Neural progenitor cell (in vitro differentiated cells): ENCODE measurements at regions not wholly inside any gene's neighbourhood (a gene's known extent, or its start where the extent isn't known, plus 50 kb on each side); places are given as distances from the start of the nearest gene placed in this dataset.
A peak's percentile ranks its signal among the peaks of the same experiment; 100 is the strongest.

ENCODE experiments used
- DNase-seq: peaks from one replicate; pipeline ENCODE4 v3.0.0-alpha.2; 2016; ENCODE audit warnings: low spot score
- H2AFZ ChIP-seq: fragments of 200-600 bp; sonication (generic); replicated peaks from 2 replicates; pipeline ENCODE4 v1.6.1; 2016; ENCODE audit warnings: antibody characterized with exemption
- H3F3A ChIP-seq: fragments of 200-600 bp; sonication (generic); 2 replicates; pipeline ENCODE4 v1.6.1; 2016; ENCODE audit warnings: antibody characterized with exemption, low read depth
- H3K27ac ChIP-seq: fragments of 200-600 bp; sonication (generic); 2 replicates; pipeline ENCODE4 v1.5.1; 2016; ENCODE audit warnings: mild to moderate bottlenecking
- H3K27me3 ChIP-seq: fragments of 200-600 bp; sonication (generic); 2 replicates; pipeline ENCODE4 v1.6.1; 2016; ENCODE audit warnings: mild to moderate bottlenecking, moderate library complexity
- H3K36me3 ChIP-seq: fragments of 200-600 bp; sonication (generic); 2 replicates; pipeline ENCODE4 v1.5.1; 2016
- H3K4me1 ChIP-seq: fragments of 200-600 bp; sonication (generic); 2 replicates; pipeline ENCODE4 v1.6.1; 2016; ENCODE audit warnings: mixed run types
- H3K4me2 ChIP-seq: fragments of 200-600 bp; sonication (generic); 2 replicates; pipeline ENCODE4 v1.6.1; 2016
- H3K4me3 ChIP-seq: fragments of 200-600 bp; sonication (generic); 2 replicates; pipeline ENCODE4 v1.5.1; 2016
- H3K79me2 ChIP-seq: fragments of 200-600 bp; sonication (generic); 2 replicates; pipeline ENCODE4 v1.6.1; 2016; ENCODE audit warnings: low read depth
- H3K9ac ChIP-seq: fragments of 200-600 bp; sonication (generic); 2 replicates; pipeline ENCODE4 v1.6.1; 2016
- H3K9me3 ChIP-seq: fragments of 200-600 bp; sonication (generic); 2 replicates; pipeline ENCODE4 v1.5.1; 2016; ENCODE audit warnings: low read depth
- H4K20me1 ChIP-seq: fragments of 200-600 bp; sonication (generic); 2 replicates; pipeline ENCODE4 v1.6.1; 2016; ENCODE audit warnings: low read depth
- H3K27ac Mint-ChIP-seq: 3 replicates; pipeline ENCODE4 v1.8.0; 2021; ENCODE audit warnings: mixed read lengths
- H3K27me3 Mint-ChIP-seq: 2 replicates; pipeline ENCODE4 v1.8.0; 2022; ENCODE audit warnings: low read depth, mild to moderate bottlenecking, inconsistent platforms, moderate library complexity, mixed read lengths; ENCODE audit not compliant: insufficient read depth
- H3K36me3 Mint-ChIP-seq: 3 replicates; pipeline ENCODE4 v1.8.0; 2021; ENCODE audit warnings: mixed read lengths
- H3K4me1 Mint-ChIP-seq: 3 replicates; pipeline ENCODE4 v1.8.0; 2021; ENCODE audit warnings: mixed read lengths
- H3K4me3 Mint-ChIP-seq: 3 replicates; pipeline ENCODE4 v1.8.0; 2021; ENCODE audit warnings: mild to moderate bottlenecking, moderate library complexity, mixed read lengths
- H3K9me3 Mint-ChIP-seq: 3 replicates; pipeline ENCODE4 v1.8.0; 2020; ENCODE audit warnings: mixed read lengths
- CTCF ChIP-seq: fragments of 200-600 bp; sonication (generic); IDR thresholded peaks from 2 replicates; pipeline ENCODE4 v1.5.1; 2017; ENCODE audit warnings: antibody characterized with exemption, mild to moderate bottlenecking
- EZH2 ChIP-seq: fragments of 200-600 bp; sonication (generic); IDR thresholded peaks from 2 replicates; pipeline ENCODE4 v1.6.1; 2017; ENCODE audit warnings: antibody characterized with exemption, mild to moderate bottlenecking, moderate library complexity
- EZH2phosphoT487 ChIP-seq: fragments of 200-600 bp; sonication (generic); IDR thresholded peaks from 2 replicates; pipeline ENCODE4 v1.6.1; 2017; ENCODE audit warnings: antibody characterized with exemption

GRCh38 chr7:97580205-97580604 is 151.7 kb upstream of the TAC1 start:
- Histone ChIP-seq H3F3A (peaks cover 4% of the 10 kb centered on the region), H3K36me3 (no peaks in the 10 kb centered on the region), H3K79me2 (no peaks in the 10 kb centered on the region), H3K4me3 (no peak overlapping the region), H3K9ac (no peak overlapping the region), H3K27ac (no peak overlapping the region), H3K9me3 (no peaks in the 10 kb centered on the region), H3K4me2 (no peak overlapping the region), H3K4me1 (peaks cover 8% of the 10 kb centered on the region), H3K27me3 (no peaks in the 10 kb centered on the region), H4K20me1 (no peaks in the 10 kb centered on the region), H2AFZ (peak overlapping the region; percentile 39)
- Mint-ChIP-seq H3K4me3 (no peak overlapping the region), H3K9me3 (peaks cover 5% of the 10 kb centered on the region), H3K27ac (no peak overlapping the region), H3K36me3 (no peaks in the 10 kb centered on the region), H3K27me3 (peaks cover 5% of the 10 kb centered on the region), H3K4me1 (peaks cover 8% of the 10 kb centered on the region)
- DNase-seq = peak; percentile 37
- TF ChIP-seq EZH2 (no peak), EZH2phosphoT487 (no peak)

DNA sequence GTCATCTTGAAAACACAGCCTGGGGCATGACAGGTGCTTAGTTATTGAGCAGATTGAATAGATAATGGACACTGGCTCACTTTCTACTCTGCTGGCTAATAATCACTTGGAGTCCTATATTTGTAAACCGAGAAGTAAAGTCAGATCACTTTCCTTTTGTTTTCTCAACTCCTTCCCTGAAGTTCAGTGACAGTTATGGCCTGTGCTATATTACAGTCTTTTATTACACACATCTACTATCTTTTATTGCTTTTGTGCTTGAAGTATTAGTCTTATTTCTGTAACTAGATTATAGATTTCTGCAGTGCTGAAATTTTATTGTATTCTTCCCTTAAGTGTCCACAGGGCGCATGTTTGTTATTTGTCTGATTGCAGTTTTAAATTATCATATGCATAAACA is 136.4 kb upstream of the TAC1 start:
- DNase-seq = no peak
- Histone ChIP-seq H3K4me1 (no peaks in the 10 kb centered on the region), H4K20me1 (no peaks in the 10 kb centered on the region), H3F3A (no peaks in the 10 kb centered on the region), H2AFZ (no peak overlapping the region), H3K27me3 (no peaks in the 10 kb centered on the region), H3K79me2 (no peaks in the 10 kb centered on the region), H3K4me3 (no peak overlapping the region), H3K36me3 (no peaks in the 10 kb centered on the region), H3K27ac (no peak overlapping the region), H3K9ac (no peak overlapping the region), H3K9me3 (no peaks in the 10 kb centered on the region), H3K4me2 (no peak overlapping the region)
- Mint-ChIP-seq H3K27me3 (peaks cover 2% of the 10 kb centered on the region), H3K4me1 (no peaks in the 10 kb centered on the region), H3K9me3 (no peaks in the 10 kb centered on the region), H3K4me3 (no peak overlapping the region), H3K36me3 (no peaks in the 10 kb centered on the region), H3K27ac (no peak overlapping the region)
- TF ChIP-seq EZH2 = no peak
- TF ChIP-seq CTCF = no peak

- Histone ChIP-seq H3K79me2 (no peaks in the 10 kb centered on the region), H3K4me2 (peak overlapping the region; percentile 32), H2AFZ (peak overlapping the region; percentile 90), H3K36me3 (no peaks in the 10 kb centered on the region), H3K4me3 (no peak overlapping the region), H3K9ac (no peak overlapping the region), H3K9me3 (no peaks in the 10 kb centered on the region), H4K20me1 (no peaks in the 10 kb centered on the region), H3F3A (peaks cover 4% of the 10 kb centered on the region), H3K4me1 (peaks cover 11% of the 10 kb centered on the region), H3K27ac (no peak overlapping the region), H3K27me3 (no peaks in the 10 kb centered on the region)
- Mint-ChIP-seq H3K27me3 (peaks cover 2% of the 10 kb centered on the region), H3K4me1 (no peaks in the 10 kb centered on the region), H3K36me3 (no peaks in the 10 kb centered on the region), H3K9me3 (no peaks in the 10 kb centered on the region), H3K27ac (no peak overlapping the region), H3K4me3 (no peak overlapping the region)
- no peak for DNase-seq
- TF ChIP-seq CTCF (no peak), EZH2phosphoT487 (no peak), EZH2 (no peak)
Observed at GRCh38 chr7:97601931-97602457, 129.9 kb upstream of the TAC1 start.

- Mint-ChIP-seq H3K36me3 (no peaks in the 10 kb centered on the region), H3K4me3 (no peak overlapping the region), H3K9me3 (no peaks in the 10 kb centered on the region), H3K4me1 (no peaks in the 10 kb centered on the region), H3K27ac (no peak overlapping the region), H3K27me3 (no peaks in the 10 kb centered on the region)
- Histone ChIP-seq H2AFZ (no peak overlapping the region), H3K9me3 (no peaks in the 10 kb centered on the region), H3F3A (no peaks in the 10 kb centered on the region), H3K4me2 (no peak overlapping the region), H3K4me3 (no peak overlapping the region), H4K20me1 (no peaks in the 10 kb centered on the region), H3K9ac (no peak overlapping the region), H3K4me1 (no peaks in the 10 kb centered on the region), H3K27me3 (no peaks in the 10 kb centered on the region), H3K79me2 (no peaks in the 10 kb centered on the region), H3K27ac (no peak overlapping the region), H3K36me3 (no peaks in the 10 kb centered on the region)
- no peak for TF ChIP-seq CTCF
- no peak for TF ChIP-seq EZH2phosphoT487
- no peak for TF ChIP-seq EZH2
- DNase-seq = no peak
Observed at GRCh38 chr7:97620495-97620894, 111.4 kb upstream of the TAC1 start.
